Occipital lobe (tissue), 1 donor: ENCODE measurements at regions not wholly inside any gene's neighbourhood (a gene's known extent, or its start where the extent isn't known, plus 50 kb on each side); places are given as distances from the start of the nearest gene placed in this dataset.
A peak's percentile ranks its signal among the peaks of the same experiment; 100 is the strongest.
"Not testable (repeated sequence)": the region's sequence is repeated elsewhere in the genome, so short reads cannot be mapped to it uniquely, and the experiment has no call there.

Source experiments
- DNase-seq: peaks from one replicate; lab custom pipeline; 2025; lab: John Stamatoyannopoulos, UW

DNA sequence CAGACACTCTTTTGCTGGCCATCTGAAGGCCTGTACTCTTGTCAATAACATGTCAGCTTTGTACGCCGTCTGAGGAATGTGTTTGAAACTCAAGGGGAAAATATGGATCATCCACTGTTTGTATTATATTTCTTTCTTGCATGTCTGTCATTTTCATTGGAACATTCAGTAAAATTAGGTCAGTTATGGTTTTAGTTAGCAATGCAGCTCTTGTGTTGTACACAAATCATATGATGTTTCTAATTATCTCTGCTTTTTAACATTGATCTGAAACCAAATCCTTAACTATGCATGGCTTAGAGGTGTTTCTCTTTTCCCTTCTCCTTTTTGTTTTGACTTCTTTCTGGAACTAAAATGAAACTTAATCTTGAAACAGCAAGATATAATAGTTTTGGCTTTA lies 333.6 kb upstream of the PRICKLE1 start:
- no peak for DNase-seq

DNA sequence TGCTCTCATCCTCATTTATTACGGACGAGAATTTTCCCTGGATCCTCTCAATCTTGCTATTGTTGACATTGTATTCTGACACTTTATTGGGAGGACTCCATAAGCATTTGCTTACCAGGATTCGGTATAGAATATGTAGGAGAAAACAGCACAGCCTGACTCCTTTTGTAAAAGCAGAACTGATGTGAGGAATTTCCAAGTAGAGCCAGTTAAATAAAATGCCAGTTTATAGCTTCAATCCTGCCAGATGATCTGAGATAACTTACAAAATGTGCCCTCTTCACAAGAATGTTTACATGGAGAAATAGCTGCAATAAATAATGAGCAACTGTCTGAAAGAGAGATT lies 332.9 kb upstream of the PRICKLE1 start:
- DNase-seq = no peak

DNA sequence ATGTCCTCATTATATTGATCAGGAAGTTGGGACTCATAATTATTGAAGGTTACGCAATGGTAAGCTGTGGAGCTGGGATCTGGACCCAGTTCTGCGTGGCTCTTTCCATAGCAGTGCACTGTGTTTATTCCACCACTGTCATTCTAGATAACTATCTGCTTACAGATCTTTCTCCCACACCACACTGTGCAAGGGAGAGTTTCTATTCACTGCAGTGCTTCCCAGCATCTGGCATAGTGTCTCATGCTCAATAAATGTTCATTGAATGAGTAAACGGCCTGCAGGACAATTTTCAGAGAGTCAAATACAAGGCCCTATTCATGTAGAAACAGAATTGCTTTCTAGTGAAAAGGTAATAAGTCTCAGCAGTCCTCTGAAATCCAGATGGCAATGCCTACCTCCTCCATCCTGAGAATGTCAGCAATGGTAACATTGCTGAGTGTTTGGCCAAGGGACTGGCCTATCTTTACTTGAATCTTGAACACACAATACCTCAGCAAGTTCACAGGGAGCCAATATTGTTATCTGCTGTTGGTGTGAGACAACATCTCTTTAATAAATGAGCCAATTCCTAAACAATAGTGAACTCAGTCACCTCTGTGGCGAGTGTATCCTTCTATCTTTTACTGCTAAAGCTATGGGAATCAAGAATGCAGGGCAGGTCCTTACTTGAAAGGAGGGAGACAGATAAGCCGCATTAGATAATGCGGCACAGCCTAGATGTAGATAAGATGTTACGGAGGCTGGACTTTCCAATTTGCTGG lies 332.4 kb upstream of the PRICKLE1 start:
- no peak for DNase-seq

- no peak for DNase-seq
Observed at GRCh38 chr12:42919691-42920090, 330.1 kb upstream of the PRICKLE1 start.

- no peak for DNase-seq
Observed at GRCh38 chr12:42918443-42918842, 328.9 kb upstream of the PRICKLE1 start.

DNA sequence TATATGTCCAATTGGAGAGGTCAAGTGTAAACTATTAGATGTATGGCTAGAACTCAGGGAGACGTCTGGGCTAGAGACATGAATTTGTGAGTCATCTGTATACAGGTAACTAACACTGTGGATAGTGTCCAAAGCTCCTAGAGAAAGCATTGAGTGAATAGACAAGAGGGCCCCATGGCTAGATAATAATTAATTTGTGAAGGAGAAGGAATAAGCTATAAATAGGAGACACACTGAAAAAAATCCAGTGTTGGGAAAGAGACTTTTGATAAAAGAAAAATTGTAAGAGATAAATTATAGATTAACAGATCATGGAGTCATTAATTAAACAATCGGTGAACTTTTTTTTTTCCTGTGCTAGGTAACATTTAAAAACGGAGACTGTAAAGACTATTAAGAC lies 326.6 kb upstream of the PRICKLE1 start:
- DNase-seq = no peak

GRCh38 chr12:42915426-42915825 lies 325.9 kb upstream of the PRICKLE1 start:
- no peak for DNase-seq

DNA sequence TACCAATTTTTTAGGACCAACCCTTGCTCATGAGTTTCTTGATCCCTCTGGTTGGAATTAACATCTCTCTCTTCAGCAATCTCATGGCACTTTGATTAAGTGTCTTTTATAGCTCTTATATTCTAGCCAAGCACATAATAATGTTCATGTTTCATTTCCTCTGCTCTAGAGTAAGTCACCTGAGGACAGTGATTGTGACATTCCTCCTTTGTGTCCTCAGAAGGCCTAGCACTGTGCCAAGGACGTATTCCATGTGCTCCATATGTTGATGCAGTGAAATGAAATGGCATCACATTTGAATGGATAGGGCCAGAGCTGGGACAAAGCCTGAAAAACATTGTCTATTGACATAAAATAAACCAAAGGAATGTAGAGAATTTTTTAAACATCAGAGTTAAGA lies 322.8 kb upstream of the PRICKLE1 start:
- DNase-seq = no peak

- no peak for DNase-seq
Observed at GRCh38 chr12:42910656-42911055, 321.1 kb upstream of the PRICKLE1 start.

DNA sequence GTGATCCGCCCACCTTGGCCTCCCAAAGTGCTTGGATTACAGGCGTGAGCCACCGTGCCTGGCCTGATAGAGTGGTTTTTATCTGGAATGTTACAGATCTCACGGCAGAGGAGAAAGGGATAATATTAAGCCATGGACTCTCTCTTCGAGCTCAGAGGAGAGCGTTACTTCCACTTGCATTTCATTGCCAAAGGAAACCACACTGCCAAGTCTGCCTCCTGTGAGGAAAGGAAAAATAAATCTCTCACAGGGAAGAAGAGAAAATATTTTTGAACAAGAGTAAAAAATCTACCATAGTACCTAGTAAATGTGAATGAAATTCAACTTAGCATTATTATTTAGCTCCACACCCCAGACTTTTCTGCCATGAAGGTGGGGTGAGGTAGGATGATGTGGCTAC lies 319.2 kb upstream of the PRICKLE1 start:
- DNase-seq = no peak

DNA sequence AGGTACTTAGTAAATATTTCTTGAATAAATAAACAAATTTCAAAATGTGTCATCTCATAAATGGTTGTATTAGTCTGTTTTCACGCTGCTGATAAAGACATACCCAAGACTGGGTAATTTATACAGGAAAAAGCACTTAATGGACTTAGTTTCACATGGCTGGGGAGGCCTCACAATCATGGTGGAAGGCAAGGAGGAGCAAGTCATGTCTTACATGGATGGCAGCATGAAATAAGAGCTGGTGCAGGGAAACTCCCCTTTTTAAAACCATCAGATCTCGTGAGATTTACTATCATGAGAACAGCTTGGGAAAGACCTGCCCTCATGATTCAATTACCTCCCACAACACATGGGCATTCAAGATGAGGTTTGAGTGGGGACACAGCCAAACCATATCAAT lies 317.3 kb upstream of the PRICKLE1 start:
- DNase-seq = not testable (repeated sequence)

DNA sequence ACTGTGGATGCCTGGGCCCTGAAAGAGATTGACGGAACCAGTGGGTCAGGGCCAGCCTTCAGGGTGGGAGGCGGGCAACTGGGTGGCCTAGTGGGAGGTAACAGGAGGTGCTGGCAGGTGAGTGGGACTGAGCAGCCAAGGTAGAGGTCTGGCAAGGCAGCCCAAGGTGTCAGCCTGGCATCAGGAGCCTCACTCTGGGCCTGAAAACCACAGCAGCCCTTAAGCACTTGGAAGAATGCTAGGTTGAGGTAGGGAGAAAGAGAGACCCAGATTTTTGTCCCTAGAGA lies 315.8 kb upstream of the PRICKLE1 start:
- DNase-seq = no peak

GRCh38 chr12:42904683-42905418 lies 315.3 kb upstream of the PRICKLE1 start:
- peak; percentile 36 for DNase-seq

GRCh38 chr12:42903736-42904135 lies 314.2 kb upstream of the PRICKLE1 start:
- no peak for DNase-seq

- no peak for DNase-seq
Observed at GRCh38 chr12:42902001-42902400, 312.5 kb upstream of the PRICKLE1 start.

GRCh38 chr12:42893803-42894202 lies 304.3 kb upstream of the PRICKLE1 start:
- no peak for DNase-seq

DNA sequence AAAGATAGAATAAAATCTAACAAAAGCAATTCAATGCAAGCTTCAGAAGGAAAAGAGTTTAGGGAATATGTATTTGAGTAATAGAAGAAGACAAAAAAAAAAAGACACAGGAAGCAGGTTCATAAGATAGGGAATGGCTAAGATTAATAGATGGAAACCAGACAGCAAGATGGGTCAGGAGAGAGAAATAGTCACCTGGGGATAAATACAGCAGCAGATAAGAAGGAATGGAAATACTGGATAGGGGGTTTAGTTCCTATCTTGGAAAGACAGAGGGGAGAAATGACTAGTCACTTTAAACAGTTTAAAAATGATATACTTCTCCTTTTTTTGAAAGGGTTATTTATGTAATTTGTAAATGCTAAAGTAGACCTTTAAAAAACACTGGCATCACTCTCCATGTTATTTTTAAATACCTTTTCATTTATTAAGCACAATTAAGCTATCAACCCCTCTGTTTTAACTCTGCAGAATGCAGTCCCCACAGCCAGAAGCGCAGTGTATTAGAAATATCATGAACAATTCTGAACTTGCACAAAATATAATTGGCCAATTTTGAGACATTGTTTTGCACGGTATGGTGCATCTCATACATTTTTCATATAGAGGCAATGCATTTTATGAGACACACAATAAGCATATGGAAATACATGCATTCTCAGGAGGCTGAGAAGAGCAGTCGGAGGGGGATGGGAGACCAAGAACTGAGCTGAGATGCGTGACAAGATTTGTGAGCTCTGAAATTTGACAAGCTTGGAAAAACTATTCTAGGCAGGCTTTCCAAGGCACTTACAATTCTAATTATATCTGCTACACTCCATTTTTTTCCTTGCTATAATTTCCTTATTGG lies 303.4 kb upstream of the PRICKLE1 start:
- no peak for DNase-seq

DNA sequence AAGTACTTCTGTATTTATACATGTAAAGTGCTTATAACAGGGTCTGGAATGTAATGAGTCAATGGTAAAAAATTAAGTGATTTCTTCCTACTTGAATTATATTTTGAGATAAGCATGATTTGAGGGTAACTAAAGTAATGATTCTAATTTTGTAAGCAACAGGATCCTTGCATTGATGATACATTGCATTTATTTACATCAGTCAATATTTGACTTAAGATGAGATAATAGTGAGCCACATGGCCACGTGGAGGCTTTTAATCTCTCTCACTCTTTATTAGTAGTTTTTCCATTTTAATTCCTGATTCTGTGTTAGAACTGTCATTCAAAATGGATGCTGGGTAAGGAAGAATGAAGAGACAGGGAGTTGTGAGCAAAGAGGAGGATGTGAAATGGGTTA lies 298.1 kb upstream of the PRICKLE1 start:
- DNase-seq = no peak

- no peak for DNase-seq
Observed at GRCh38 chr12:42886160-42886559, 296.6 kb upstream of the PRICKLE1 start.

DNA sequence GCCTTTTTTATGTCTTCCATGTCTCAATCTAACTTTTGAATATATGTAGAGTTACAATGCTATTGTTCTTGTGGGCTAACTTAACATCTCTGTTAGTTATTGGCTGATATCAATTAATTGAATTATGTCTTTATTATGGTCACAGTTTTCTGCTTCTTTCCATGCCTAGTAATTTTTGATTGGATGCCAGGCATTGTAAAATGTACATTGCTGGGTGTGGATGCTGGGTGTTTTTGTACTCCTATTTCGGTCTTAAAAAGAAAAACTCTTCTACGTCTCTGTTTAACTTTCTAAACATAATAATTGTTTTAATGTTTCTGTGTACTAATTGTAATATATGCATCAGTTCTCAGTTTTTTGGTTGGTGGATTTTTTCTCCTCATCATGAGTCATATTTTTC lies 296.1 kb upstream of the PRICKLE1 start:
- no peak for DNase-seq

DNA sequence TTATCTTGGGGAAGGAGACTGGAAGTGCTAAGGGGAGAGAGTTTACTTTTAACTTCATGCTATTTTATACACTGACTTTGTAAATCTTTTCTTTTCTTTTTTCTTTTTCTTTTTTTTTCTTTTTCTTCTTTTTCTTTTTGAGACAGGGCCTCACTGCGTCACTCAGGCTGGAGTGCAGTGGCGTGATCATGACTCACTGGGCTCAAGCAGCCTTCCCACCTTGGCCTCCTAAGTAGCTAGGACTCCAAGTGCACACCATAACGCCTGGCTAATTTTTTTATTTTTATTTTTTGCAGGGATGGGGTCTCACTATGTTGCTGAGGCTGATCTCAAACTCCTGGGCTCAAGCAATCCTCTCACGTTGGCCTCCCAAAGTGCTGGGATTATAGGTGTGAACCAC lies 294.6 kb upstream of the PRICKLE1 start:
- no peak for DNase-seq

- DNase-seq = no peak
Observed at GRCh38 chr12:42873401-42873800, 283.9 kb upstream of the PRICKLE1 start.

DNA sequence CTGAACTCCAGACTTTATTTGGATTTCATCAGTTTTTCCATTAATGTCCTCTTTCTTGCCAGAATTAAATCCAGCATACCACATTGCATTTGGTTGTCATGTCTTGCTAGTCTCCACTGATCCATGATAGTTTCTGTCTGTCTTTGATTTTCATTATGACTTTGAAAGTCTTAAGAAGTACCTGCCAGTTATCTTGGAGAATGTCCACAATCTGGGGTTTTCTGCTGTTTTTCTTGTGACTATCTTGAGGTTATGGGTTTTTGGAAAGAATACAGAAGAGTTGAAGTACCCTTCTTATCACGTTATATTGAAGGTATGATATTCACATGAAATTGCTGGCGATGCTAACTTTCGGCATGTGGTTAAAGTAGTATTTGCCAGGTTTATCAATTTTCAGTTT lies 282.3 kb upstream of the PRICKLE1 start:
- no peak for DNase-seq
